ENCODE measurements at regions not wholly inside any gene's neighbourhood (a gene's known extent, or its start where the extent isn't known, plus 50 kb on each side); places are given as distances from the start of the nearest gene placed in this dataset.

DNA sequence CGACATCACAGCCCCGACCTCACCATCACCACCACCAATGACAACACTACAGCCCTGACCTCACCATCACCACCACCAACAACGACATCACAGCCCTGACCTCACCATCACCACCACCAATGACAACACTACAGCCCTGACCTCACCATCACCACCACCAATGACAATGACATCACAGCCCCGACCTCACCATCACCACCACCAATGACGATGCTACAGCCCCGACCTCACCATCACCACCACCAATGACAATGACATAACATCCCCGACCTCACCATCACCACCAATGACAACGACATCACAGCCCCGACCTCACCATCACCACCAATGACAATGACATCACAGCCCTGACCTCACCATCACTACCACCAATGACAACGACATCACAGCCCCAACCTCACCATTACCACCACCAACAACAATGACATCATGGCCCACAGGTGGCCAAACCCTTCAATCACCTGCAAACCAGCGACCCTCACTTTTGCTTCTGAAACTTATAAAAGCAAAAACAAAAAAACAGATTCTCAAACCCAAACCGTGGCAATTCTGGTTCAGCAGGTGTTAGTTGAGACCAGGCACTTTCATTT is 70.7 kb upstream of the TMEM18 start:
- DNase-seq = no peak

DNA sequence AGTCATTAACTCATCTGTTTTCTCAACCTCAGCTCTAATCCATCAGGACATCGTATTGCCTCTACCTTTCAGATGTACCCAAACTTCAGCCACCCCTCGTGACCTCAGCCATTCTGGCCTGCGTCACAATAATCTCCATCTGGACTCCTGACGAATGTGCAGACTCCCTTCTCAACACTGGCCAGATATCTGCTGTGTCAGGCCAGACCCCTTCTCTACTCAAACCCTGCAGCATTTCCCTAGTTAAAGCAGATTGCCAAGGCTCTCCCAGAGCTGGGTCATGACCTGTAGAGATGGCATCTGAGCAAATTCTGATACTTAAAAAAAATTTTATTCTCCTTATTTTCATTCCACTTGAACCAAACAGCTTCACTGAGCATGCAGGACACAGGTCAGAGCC is 69.5 kb upstream of the TMEM18 start:
- DNase-seq = no peak

DNA sequence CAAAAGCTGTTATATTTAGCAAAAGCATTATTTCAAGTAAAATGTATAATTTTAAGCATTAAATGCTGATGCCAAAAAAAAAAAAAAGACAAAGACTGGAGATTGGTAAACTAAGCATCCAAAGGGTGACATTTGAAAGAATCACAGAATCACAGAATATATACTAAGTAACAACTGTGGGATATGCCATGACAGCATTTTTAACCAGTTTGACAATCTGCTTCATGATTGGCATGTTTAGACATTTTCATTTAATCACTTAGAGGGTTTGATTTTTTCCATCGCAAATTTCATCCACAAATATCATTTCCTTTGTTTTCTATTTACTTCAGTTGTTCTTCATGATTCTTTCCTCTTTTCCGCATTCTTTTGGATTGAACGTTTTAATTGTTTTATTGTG is 66.9 kb upstream of the TMEM18 start:
- DNase-seq = no peak

DNA sequence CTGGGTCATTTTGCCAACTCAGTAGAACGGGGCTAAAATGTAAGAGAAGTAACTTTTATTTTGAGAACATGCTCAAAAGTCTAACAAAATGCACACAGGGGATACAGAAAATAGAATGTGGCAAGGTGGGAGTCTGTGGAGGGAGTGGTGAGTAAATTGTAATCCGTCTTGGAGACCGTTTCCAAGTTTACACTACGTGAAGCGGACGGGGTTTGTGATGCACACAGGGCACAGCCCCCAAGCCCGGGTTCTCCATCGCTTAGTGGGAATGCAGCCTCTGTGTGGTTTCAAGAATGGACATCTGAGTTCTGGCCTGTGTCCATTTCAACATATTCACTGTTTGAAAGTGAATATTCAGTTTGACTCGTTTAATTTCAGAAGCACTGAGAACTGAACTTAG is 65.0 kb upstream of the TMEM18 start:
- DNase-seq = no peak

DNA sequence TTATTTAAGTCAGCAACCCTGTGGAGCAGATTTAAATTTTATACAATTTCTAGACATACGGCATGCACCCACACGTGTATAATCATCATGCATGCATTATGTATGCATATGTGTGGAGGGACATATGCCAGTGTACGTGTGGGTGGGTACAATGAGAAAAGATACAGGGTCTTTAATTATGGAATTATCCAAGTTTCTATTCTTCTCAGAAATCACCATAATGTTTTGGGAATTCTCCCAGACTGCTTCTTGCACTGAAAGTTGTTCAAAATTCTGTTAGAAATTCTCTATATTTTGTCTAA is 63.9 kb upstream of the TMEM18 start:
- no peak for DNase-seq

DNA sequence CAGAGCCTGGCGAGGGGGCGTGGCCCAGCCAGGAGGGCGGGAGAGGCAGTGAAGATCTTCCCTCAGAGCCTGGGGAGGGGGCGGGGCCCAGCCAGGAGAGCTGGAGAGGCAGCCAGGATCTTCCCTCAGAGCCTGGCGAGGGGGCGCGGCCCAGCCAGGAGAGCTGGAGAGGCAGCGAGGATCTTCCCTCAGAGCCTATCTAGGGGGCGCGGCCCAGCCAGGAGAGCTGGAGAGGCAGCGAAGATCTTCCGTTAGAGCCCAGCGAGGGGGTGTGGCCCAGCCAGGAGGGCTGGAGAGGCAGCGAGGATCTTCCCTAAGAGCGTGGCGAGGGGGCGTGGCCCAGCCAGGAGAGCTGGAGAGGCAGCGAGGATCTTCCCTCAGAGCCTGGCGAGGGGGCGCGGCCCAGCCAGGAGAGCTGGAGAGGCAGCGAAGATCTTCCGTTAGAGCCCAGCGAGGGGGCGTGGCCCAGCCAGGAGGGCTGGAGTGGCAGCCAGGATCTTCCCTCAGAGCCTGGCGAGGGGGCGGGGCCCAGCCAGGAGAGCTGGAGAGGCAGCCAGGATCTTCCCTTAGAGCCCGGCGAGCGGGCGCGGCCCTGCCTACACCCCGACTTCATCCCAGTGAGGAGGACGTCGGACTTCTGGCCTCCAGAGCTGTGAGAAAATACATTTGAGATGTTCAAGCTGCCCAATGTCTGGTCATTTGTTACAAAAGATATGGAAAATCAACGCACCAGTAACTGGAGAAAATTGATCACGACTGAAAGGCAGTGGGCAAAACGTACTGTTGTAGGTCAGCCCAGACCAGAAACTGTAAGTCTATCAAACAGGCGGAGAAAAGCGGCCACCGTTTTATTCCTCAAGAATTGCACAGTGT is 63.4 kb upstream of the TMEM18 start:
- DNase-seq = peak; percentile 91

DNA sequence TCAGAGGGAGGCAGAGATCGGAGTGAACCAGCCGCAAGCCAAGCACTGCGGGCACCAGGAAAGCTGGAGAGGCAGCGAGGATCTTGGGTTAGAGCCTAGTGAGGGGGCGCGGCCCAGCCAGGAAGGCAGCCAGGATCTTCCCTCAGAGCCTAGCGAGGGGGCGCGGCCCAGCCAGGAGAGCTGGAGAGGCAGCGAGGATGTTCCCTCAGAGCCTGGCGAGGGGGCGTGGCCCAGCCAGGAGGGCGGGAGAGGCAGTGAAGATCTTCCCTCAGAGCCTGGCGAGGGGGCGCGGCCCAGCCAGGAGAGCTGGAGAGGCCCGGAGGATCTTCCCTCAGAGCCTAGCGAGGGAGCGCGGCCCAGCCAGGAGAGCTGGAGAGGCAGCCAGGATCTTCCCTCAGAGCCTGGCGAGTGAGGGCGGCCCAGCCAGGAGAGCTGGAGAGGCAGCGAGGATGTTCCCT is 62.7 kb upstream of the TMEM18 start:
- DNase-seq = peak; percentile 69

DNA sequence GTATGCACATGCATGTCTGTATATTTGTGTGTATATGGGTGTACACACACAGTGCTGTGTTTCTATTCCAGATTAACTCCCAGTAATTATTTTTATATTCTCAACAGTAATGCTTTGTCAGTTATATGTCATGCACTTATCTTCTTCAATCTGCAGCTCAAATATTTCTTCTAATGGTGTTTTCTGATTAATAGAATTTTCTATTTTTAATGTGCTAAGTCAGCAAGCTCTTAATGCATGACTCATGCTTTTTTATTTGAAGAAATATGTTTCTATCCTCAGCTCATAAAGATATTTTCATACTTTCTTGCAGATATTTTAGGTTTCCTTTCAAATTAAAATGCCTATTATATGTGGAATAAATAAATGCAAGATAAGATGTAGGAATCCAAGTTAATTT is 59.7 kb upstream of the TMEM18 start:
- no peak for DNase-seq

DNA sequence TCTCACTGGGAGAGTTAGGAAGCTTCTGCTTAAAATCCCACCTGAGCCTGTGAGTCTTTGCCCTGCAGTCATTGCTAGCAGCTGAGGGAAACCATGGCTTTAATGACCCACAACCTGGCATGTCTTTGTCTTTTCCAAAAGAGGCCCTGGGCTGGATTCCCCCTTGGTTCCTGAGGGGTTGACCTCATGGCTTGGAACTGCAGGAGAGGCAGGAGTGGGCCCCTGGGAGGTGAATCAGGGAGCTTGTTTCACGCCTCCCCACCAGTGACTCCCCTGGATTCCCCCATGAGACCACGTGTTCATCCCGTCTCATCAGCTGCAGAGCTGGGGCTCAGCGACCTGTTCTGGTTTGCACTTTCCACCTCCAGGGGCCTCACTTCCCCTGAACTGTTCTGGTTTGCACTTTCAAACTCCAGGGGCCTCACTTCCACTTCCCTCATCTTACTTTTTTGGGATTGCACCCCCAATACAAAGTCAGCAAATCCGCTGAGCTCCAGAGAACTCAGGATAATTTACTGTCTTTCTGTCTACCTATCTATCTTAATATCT is 58.5 kb upstream of the TMEM18 start:
- no peak for DNase-seq

DNA sequence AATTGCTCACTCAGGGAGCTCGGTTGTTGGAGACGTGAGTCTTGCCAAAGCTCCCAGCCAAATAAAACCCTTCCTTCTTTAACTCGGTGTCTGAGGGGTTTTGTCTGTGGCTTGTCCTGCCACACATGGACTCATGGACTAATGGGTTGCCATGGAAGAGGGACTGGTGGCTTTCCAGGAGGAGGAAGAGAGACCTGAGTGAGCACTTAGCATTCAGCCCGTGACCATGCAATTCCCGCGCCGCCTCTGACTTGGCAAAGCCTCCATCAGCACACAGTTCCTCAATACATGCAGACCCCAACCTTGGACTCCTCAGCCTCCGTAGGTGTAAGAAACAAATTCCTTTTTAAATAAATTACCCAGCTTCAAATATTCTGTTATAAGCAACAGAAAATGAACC is 57.3 kb upstream of the TMEM18 start:
- no peak for DNase-seq

DNA sequence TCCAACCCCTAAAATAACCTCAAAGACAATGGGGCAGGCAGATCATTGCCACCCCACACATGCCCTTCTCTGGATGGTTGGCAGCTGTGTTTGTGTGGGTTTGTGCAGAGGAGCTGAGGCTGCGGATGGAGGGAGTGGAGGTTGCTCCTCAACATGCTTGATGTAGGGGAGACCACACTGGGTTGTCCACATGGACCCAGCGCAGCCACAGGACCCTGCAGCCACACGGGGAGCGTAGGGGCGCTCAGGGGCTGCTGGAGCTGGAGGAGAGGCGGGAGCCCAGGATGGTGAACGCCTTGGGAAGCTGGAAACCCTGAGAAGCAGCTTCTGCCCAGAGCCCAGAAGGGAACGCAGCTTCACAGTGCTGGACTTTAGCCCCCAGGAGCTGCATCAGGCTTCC is 56.3 kb upstream of the TMEM18 start:
- DNase-seq = no peak

DNA sequence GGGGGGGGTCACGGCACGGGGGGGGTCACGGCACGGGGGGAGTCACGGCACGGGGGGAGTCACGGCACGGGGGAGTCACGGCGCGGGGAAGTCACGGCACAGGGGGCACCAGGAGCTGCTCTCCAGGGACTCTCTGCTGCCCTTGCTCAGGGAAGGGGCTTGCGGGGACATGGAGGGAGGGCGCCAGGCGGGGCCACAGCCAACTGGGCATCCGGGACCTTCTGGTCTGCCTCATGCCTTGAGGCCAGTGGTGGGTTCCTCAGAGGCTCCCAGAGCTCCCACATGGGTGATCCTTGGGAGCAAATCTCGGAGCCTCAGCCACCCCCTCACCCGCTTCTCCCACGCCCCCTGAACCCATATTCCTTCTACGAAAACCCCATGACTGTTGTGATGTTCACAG is 55.8 kb upstream of the TMEM18 start:
- no peak for DNase-seq

DNA sequence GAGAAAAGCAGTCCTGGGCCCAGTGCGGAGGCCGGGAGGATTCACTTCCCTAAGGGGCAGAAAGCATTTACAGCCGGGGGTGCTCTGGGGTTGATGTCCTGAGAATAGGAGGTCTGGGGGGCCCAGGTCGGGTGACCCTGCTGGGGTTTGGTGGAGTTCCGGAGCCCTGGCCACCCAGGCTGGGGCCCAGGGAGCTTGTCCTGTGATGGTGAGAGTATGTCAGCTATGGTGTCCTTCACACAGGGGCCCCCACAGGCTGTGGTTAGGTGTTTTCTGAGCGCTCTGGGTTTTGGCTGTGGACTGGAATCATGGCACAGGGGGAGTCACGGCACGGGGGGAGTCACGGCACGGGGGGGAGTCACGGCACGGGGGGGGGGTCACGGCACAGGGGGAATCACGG is 54.5 kb upstream of the TMEM18 start:
- DNase-seq = no peak

DNA sequence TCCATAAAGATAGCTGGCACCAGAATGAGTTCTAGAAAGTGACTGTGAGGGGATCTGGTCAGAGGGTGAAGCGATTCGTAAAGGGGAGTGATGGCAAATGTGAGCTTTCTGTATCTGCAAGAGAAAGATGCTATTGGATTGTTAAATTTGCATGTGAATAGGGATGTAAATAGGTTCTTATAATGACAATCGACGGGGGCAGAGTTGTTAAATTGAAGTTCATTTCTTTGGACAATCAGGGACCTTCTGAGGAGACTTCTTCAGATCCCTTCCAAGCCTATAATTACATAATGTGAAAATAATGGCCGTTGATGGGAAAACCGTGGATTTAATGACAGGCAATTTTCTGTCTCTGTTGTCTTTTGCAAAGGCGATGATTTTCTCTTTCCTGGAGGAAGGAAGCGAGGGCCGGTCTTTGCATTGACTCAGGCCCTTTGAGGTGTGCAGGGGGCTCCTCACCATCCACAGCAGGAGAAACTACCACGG is 52.2 kb upstream of the TMEM18 start:
- DNase-seq = no peak

DNA sequence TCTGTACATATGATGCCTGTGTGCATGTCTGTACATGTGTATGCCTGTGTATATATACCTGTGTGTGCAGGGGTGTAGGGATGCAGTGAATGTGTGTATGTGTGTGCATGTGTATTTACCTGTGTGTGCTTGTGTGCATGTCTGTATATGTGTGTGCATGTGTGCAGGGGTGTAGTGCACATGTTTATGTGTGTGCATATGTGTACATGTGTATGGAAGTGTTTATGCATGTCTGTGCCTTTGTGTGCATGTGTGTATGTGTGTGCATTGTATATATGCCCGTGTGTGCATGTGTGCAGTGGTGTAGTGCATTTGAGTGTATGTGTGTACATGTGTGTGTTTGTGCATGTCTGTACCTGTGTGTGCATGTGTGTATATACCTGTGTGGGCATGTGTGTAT is 51.0 kb upstream of the TMEM18 start:
- no peak for DNase-seq

DNA sequence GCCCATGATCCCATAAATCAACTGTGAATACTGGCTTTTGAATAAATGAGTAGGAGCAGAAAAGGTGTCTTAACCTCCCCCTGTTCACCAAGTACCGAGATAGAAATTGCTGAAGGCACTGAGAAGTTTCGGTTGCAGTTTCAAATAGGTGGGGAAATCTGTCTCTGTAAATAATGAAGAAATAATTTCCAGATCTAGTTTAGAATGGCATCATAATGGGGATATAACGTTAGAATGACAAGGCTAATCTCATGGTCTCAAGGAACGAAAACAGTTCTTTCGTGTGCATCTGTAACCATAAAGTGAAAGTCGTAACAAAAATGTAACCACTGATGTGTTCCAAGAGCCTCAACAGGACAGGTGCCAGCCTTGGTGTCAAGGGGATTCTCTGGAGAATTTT is 49.9 kb upstream of the TMEM18 start:
- DNase-seq = no peak
